ENCODE measurements at regions not wholly inside any gene's neighbourhood (a gene's known extent, or its start where the extent isn't known, plus 50 kb on each side); places are given as distances from the start of the nearest gene placed in this dataset.

DNA sequence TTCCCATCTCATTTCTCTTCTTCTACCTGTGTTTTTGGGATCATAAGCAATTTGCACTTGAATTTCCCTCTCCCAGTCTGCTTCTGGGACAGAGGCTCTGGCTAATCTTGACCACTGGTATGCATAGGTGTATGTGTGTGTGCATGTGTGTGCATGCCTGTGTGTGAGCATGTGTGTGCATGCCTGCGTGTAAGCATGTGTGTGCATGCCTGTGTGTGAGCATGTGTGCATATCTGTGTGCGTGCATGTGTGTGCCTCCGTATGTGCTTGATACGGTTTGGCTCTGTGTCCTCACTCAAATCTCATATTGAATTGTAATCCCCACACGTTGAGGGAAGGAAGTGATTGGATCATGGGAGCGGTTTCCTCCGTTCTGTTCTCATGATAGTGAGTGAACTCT, 77.7 kb downstream of the HAPSTR1 start:
- no peaks in the 10 kb centered on the region for H3K27me3 ChIP-seq (ENCODE audit: insufficient read depth, low read length, poor library complexity, severe bottlenecking)
- TF ChIP-seq EZH2phosphoT487 (IDR thresholded peaks at IDR 0.05; ENCODE audit: borderline replicate concordance), result no peak
- TF ChIP-seq, protein P1, sequence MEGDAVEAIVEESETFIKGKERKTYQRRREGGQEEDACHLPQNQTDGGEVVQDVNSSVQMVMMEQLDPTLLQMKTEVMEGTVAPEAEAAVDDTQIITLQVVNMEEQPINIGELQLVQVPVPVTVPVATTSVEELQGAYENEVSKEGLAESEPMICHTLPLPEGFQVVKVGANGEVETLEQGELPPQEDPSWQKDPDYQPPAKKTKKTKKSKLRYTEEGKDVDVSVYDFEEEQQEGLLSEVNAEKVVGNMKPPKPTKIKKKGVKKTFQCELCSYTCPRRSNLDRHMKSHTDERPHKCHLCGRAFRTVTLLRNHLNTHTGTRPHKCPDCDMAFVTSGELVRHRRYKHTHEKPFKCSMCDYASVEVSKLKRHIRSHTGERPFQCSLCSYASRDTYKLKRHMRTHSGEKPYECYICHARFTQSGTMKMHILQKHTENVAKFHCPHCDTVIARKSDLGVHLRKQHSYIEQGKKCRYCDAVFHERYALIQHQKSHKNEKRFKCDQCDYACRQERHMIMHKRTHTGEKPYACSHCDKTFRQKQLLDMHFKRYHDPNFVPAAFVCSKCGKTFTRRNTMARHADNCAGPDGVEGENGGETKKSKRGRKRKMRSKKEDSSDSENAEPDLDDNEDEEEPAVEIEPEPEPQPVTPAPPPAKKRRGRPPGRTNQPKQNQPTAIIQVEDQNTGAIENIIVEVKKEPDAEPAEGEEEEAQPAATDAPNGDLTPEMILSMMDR (conservative IDR thresholded peaks at IDR 0.05; ENCODE audit: low read length), result no peak

DNA sequence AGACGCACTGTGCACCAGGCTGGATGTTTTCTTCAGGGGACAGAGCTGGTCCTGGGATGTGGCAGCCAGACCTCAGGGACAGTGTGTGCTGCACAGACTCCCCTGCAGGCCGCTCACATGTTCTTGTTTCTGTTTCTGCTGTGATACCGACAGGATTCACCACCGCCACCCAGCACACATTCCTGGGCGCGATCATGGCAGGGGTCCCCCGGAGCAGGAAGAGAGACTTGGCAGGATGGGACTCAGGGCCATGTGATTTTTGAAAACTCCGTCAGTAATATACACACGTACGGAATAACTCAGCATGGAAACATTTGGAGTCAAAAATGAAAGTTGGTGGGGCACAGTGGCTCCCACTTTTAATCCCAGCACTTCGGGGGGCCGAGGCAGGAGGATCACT, 79.0 kb downstream of the HAPSTR1 start:
- H4K20me1 ChIP-seq (ENCODE audit: insufficient read depth, low read length, poor library complexity, severe bottlenecking), result no peaks in the 10 kb centered on the region
- TF ChIP-seq, protein P1 (conservative IDR thresholded peaks at IDR 0.05; ENCODE audit: low read length), result no peak
- TF ChIP-seq EZH2phosphoT487 (IDR thresholded peaks at IDR 0.05; ENCODE audit: borderline replicate concordance), result no peak
- H3F3A ChIP-seq (ENCODE audit: low read depth), result no peaks in the 10 kb centered on the region
- H3K36me3 ChIP-seq (ENCODE audit: insufficient read depth, low read length), result no peaks in the 10 kb centered on the region
- no peaks in the 10 kb centered on the region for H3K9me2 ChIP-seq (replicated peaks; ENCODE audit: low read depth, low read length)
- no peak overlapping the region for H3K9ac ChIP-seq (ENCODE audit: low read depth, low read length, poor library complexity, severe bottlenecking)
- H3K4me2 ChIP-seq (ENCODE audit: low read depth, low read length, poor library complexity, severe bottlenecking), result no peak overlapping the region
- no peak overlapping the region for H2AFZ ChIP-seq (ENCODE audit: low read length)
- H3K4me3 ChIP-seq (ENCODE audit: low read length, poor library complexity, severe bottlenecking), result no peak overlapping the region
- H3K4me1 ChIP-seq (ENCODE audit: insufficient read depth, low read length, poor library complexity, severe bottlenecking), result no peaks in the 10 kb centered on the region
- H3K79me2 ChIP-seq (ENCODE audit: insufficient read depth, low read length), result no peaks in the 10 kb centered on the region
- H3K27me3 ChIP-seq (ENCODE audit: insufficient read depth, low read length, poor library complexity, severe bottlenecking), result no peaks in the 10 kb centered on the region
- no peaks in the 10 kb centered on the region for H3K9me3 ChIP-seq (ENCODE audit: insufficient read depth, low read depth, low read length)

More for the DNA sequence above, 77.7 kb downstream of the HAPSTR1 start:
- Histone ChIP-seq H3K9ac (ENCODE audit: low read depth, low read length, poor library complexity, severe bottlenecking) (no peak overlapping the region), H4K20me1 (ENCODE audit: insufficient read depth, low read length, poor library complexity, severe bottlenecking) (no peaks in the 10 kb centered on the region), H3F3A (ENCODE audit: low read depth) (no peaks in the 10 kb centered on the region), H3K9me2 (replicated peaks; ENCODE audit: low read depth, low read length) (no peaks in the 10 kb centered on the region), H2AFZ (ENCODE audit: low read length) (no peak overlapping the region), H3K4me1 (ENCODE audit: insufficient read depth, low read length, poor library complexity, severe bottlenecking) (no peaks in the 10 kb centered on the region), H3K4me2 (ENCODE audit: low read depth, low read length, poor library complexity, severe bottlenecking) (no peak overlapping the region), H3K36me3 (ENCODE audit: insufficient read depth, low read length) (no peaks in the 10 kb centered on the region), H3K79me2 (ENCODE audit: insufficient read depth, low read length) (no peaks in the 10 kb centered on the region), H3K4me3 (ENCODE audit: low read length, poor library complexity, severe bottlenecking) (no peak overlapping the region), H3K9me3 (ENCODE audit: insufficient read depth, low read depth, low read length) (no peaks in the 10 kb centered on the region)

DNA sequence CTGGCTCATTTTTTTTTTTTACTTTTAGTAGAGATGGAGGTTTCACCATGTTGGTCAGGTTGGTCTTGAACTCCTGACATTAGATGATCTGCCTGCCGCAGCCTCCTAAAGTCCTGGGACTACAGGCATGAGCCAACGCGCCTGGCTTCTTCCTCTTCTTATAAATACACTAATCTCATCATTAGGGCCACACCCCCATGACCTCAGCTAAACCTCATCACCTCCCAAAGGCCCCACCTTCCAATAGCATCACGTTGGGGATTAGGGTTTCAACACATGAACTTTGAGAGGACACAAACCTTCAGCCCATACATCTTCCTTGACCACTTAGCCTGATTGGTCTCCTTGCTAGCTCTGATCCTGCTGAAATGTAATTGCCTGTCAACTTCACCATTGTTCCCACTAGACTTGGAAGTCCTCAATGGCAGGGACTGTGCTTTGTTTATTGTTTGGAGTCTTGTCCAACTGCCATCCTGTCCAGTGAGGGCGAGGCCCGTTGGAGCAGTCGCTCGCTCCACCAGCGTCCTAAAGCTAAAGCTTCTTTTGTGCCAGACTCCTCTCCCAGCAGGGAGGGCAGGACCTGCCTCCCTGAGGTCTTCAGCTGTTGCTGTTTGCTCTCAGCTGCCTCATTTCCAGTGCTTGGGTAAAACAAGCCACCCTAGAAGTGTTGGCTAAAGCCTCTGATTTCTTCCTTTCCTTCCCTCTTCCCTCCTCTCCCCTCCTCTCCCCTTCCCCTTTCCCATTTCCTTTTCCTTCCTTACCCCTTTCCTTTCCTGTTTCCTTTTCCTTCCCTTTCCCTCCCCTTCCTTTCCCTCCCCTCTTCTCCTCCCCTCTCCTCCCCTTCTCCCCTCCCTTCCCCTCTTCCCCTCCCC, 85.3 kb downstream of the HAPSTR1 start:
- no peaks in the 10 kb centered on the region for H3K27me3 ChIP-seq (ENCODE audit: insufficient read depth, low read length, poor library complexity, severe bottlenecking)
- no peaks in the 10 kb centered on the region for H3F3A ChIP-seq (ENCODE audit: low read depth)
- no peak overlapping the region for H2AFZ ChIP-seq (ENCODE audit: low read length)
- no peak overlapping the region for H3K9ac ChIP-seq (ENCODE audit: low read depth, low read length, poor library complexity, severe bottlenecking)
- H3K36me3 ChIP-seq (ENCODE audit: insufficient read depth, low read length), result no peaks in the 10 kb centered on the region
- no peaks in the 10 kb centered on the region for H3K4me1 ChIP-seq (ENCODE audit: insufficient read depth, low read length, poor library complexity, severe bottlenecking)
- no peaks in the 10 kb centered on the region for H3K9me2 ChIP-seq (replicated peaks; ENCODE audit: low read depth, low read length)
- no peaks in the 10 kb centered on the region for H3K9me3 ChIP-seq (ENCODE audit: insufficient read depth, low read depth, low read length)
- no peak overlapping the region for H3K4me3 ChIP-seq (ENCODE audit: low read length, poor library complexity, severe bottlenecking)
- TF ChIP-seq, protein P1 (conservative IDR thresholded peaks at IDR 0.05; ENCODE audit: low read length), result no peak
- TF ChIP-seq EZH2phosphoT487 (IDR thresholded peaks at IDR 0.05; ENCODE audit: borderline replicate concordance), result no peak
- H3K79me2 ChIP-seq (ENCODE audit: insufficient read depth, low read length), result no peaks in the 10 kb centered on the region
- H4K20me1 ChIP-seq (ENCODE audit: insufficient read depth, low read length, poor library complexity, severe bottlenecking), result no peaks in the 10 kb centered on the region
- no peak overlapping the region for H3K4me2 ChIP-seq (ENCODE audit: low read depth, low read length, poor library complexity, severe bottlenecking)
